H9 (cell line): ENCODE measurements at regions not wholly inside any gene's neighbourhood (a gene's known extent, or its start where the extent isn't known, plus 50 kb on each side); places are given as distances from the start of the nearest gene placed in this dataset.

ENCODE experiments used
- DNase-seq: peaks from one replicate; pipeline ENCODE4 v3.0.0-alpha.2; 2017
- H2AFZ ChIP-seq: one replicate; pipeline ENCODE4 v1.6.1; 2013; ENCODE audit warnings: mild to moderate bottlenecking, low read length, control low read depth, moderate library complexity
- H2AK5ac ChIP-seq: 2 replicates; pipeline ENCODE4 v1.6.1; 2013; ENCODE audit warnings: low read length, control low read depth, mixed read lengths; ENCODE audit not compliant: insufficient read length
- H2BK120ac ChIP-seq: one replicate; pipeline ENCODE4 v1.6.1; 2013; ENCODE audit warnings: low read depth, mild to moderate bottlenecking, low read length, control low read depth, inconsistent platforms; ENCODE audit not compliant: poor library complexity, severe bottlenecking
- H2BK12ac ChIP-seq: 2 replicates; pipeline ENCODE4 v1.6.1; 2013; ENCODE audit warnings: low read length, control low read depth, mixed read lengths, low read depth; ENCODE audit not compliant: insufficient read length
- H2BK15ac ChIP-seq: 2 replicates; pipeline ENCODE4 v1.6.1; 2013; ENCODE audit warnings: low read depth, low read length, control low read depth
- H2BK20ac ChIP-seq: one replicate; pipeline ENCODE4 v1.6.1; 2013; ENCODE audit warnings: low read depth, mild to moderate bottlenecking, low read length, control low read depth, inconsistent platforms; ENCODE audit not compliant: poor library complexity, severe bottlenecking
- H2BK5ac ChIP-seq: 2 replicates; pipeline ENCODE4 v1.6.1; 2013; ENCODE audit warnings: low read length, control low read depth, mixed read lengths; ENCODE audit not compliant: insufficient read length
- H3K14ac ChIP-seq: 2 replicates; pipeline ENCODE4 v1.6.1; 2013; ENCODE audit warnings: low read length, control low read depth; ENCODE audit not compliant: insufficient read depth
- H3K18ac ChIP-seq: 2 replicates; pipeline ENCODE4 v1.6.1; 2013; ENCODE audit warnings: low read depth, mild to moderate bottlenecking, mixed read lengths, low read length, control low read depth; ENCODE audit not compliant: insufficient read length
- H3K23ac ChIP-seq: 2 replicates; pipeline ENCODE4 v1.6.1; 2013; ENCODE audit warnings: low read length, control low read depth, mixed read lengths, low read depth; ENCODE audit not compliant: insufficient read length
- H3K23me2 ChIP-seq: 2 replicates; pipeline ENCODE4 v1.6.1; 2013; ENCODE audit warnings: low read depth, mild to moderate bottlenecking, mixed read lengths, low read length, control low read depth; ENCODE audit not compliant: insufficient read length, poor library complexity, severe bottlenecking
- H3K27ac ChIP-seq: 2 replicates; pipeline ENCODE4 v1.5.1; 2013; ENCODE audit warnings: low read length, control low read depth, mixed read lengths, low read depth; ENCODE audit not compliant: insufficient read length
- H3K27me3 ChIP-seq: 2 replicates; pipeline ENCODE4 v1.6.1; 2013; ENCODE audit warnings: low read length, control low read depth, inconsistent platforms; ENCODE audit not compliant: insufficient read depth
- H3K4ac ChIP-seq: 2 replicates; pipeline ENCODE4 v1.6.1; 2013; ENCODE audit warnings: low read depth, mild to moderate bottlenecking, control low read depth, inconsistent platforms, low read length, moderate library complexity
- H3K4me1 ChIP-seq: 2 replicates; pipeline ENCODE4 v1.6.1; 2013; ENCODE audit warnings: low read length, control low read depth, inconsistent platforms; ENCODE audit not compliant: insufficient read depth
- H3K4me2 ChIP-seq: 2 replicates; pipeline ENCODE4 v1.6.1; 2013; ENCODE audit warnings: low read length, control low read depth, mixed read lengths; ENCODE audit not compliant: insufficient read length, insufficient read depth
- H3K56ac ChIP-seq: 2 replicates; pipeline ENCODE4 v1.6.1; 2013; ENCODE audit warnings: low read depth, mild to moderate bottlenecking, mixed read lengths, low read length, control low read depth; ENCODE audit not compliant: insufficient read length
- H3K79me1 ChIP-seq: 2 replicates; pipeline ENCODE4 v1.6.1; 2013; ENCODE audit warnings: low read depth, mild to moderate bottlenecking, moderate library complexity, low read length, control low read depth, inconsistent platforms; ENCODE audit not compliant: insufficient read depth, poor library complexity, severe bottlenecking
- H3K79me2 ChIP-seq: 2 replicates; pipeline ENCODE4 v1.6.1; 2013; ENCODE audit warnings: low read length, control low read depth, inconsistent platforms; ENCODE audit not compliant: insufficient read depth
- H3K9ac ChIP-seq: 2 replicates; pipeline ENCODE4 v1.6.1; 2013; ENCODE audit warnings: low read length, control low read depth, mixed read lengths; ENCODE audit not compliant: insufficient read length; ENCODE audit errors: extremely low read depth
- H3K9me3 ChIP-seq: one replicate; pipeline ENCODE4 v1.6.1; 2013; ENCODE audit warnings: low read depth, low read length, inconsistent platforms; ENCODE audit not compliant: control insufficient read depth
- H3T11ph ChIP-seq: one replicate; pipeline ENCODE4 v1.6.1; 2013; ENCODE audit warnings: mild to moderate bottlenecking, low read length, control low read depth, inconsistent platforms
- H4K20me1 ChIP-seq: one replicate; pipeline ENCODE4 v1.6.1; 2013; ENCODE audit not compliant: control insufficient read depth, insufficient read length, insufficient read depth
- H4K5ac ChIP-seq: 2 replicates; pipeline ENCODE4 v1.6.1; 2013; ENCODE audit warnings: low read depth, mild to moderate bottlenecking, mixed read lengths, low read length, control low read depth; ENCODE audit not compliant: insufficient read length
- H4K8ac ChIP-seq: replicated peaks from 2 replicates; pipeline ENCODE4 v1.6.1; 2013; ENCODE audit warnings: low read length, control low read depth, mixed read lengths, low read depth; ENCODE audit not compliant: insufficient read length
- H4K91ac ChIP-seq: 2 replicates; pipeline ENCODE4 v1.6.1; 2013; ENCODE audit warnings: low read depth, mild to moderate bottlenecking, moderate library complexity, mixed read lengths, low read length, control low read depth; ENCODE audit not compliant: insufficient read length
- H3K27ac Mint-ChIP-seq, 3 experiments: 2 replicates in 2 of 3; 3 replicates in 1 of 3; pipeline ENCODE4 v1.8.0; 2020 to 2021; ENCODE audit warnings: mixed read lengths in 3 of 3, mild to moderate bottlenecking in 1 of 3, moderate library complexity in 1 of 3
- H3K27me3 Mint-ChIP-seq: 2 replicates; pipeline ENCODE4 v1.8.0; 2021; ENCODE audit warnings: low read depth, mild to moderate bottlenecking, moderate library complexity, mixed read lengths
- H3K36me3 Mint-ChIP-seq, 3 experiments: 2 replicates in 2 of 3; 3 replicates in 1 of 3; pipeline ENCODE4 v1.8.0; 2020 to 2021; ENCODE audit warnings: low read depth in 3 of 3, mixed read lengths in 3 of 3; ENCODE audit not compliant: insufficient read depth in 1 of 3
- H3K4me1 Mint-ChIP-seq, 2 experiments: 2 replicates each; pipeline ENCODE4 v1.8.0; 2020; ENCODE audit warnings: mixed read lengths in 2 of 2
- H3K4me3 Mint-ChIP-seq, 2 experiments: 2 replicates in 1 of 2; 3 replicates in 1 of 2; pipeline ENCODE4 v1.8.0; 2020 to 2021; ENCODE audit warnings: mild to moderate bottlenecking in 2 of 2, mixed read lengths in 2 of 2, moderate library complexity in 1 of 2
- H3K9me3 Mint-ChIP-seq, 2 experiments: 2 replicates in 1 of 2; 3 replicates in 1 of 2; pipeline ENCODE4 v1.8.0; 2020; ENCODE audit warnings: mild to moderate bottlenecking in 2 of 2, mixed read lengths in 2 of 2, moderate library complexity in 1 of 2
- WGBS: extraction: QIAGEN DNeasy Blood & Tissue Kit; methylation state at CpG from one replicate; pipeline ENCODE4 v1.1.7; 2013; ENCODE audit warnings: missing lambda C conversion rate, low lambda C conversion rate, mixed read lengths; ENCODE audit not compliant: insufficient read length; ENCODE audit errors: extremely low coverage; 5-methylcytosine and 5-hydroxymethylcytosine counted together
- TF ChIP-seq, protein P1 (sequence below): fragments of 200-600 bp; sonication (generic); conservative IDR thresholded peaks from 3 replicates; pipeline ENCODE4 v1.8.0; 2021; ENCODE audit warnings: antibody characterized with exemption, mild to moderate bottlenecking

DNA sequence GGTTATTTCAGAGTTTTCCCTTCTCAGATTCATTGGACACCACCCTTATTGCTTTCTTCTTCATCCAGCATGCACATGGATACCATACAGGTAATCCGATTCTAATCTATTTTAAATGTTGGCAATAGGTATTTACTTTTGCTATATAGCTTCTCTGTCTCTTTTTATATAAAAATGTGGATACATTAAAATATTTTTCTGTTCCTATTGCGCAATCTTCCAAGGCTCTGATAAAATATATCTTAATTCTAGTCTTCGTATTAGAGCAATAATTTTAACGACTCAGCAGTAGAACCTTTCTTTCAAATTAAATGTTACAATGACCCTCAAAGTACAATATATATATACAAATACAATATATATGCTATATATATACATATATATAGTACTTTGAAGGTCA lies 239.8 kb downstream of the DCAF12L2 start:
- H3K4me1 Mint-ChIP-seq: no peaks in the 10 kb centered on the region
- H3K4me1 ChIP-seq: no peaks in the 10 kb centered on the region
- H3K4me2 ChIP-seq: no peak overlapping the region
- no peak overlapping the region for H3K27ac Mint-ChIP-seq
- no peak overlapping the region for H2BK120ac ChIP-seq
- no peak overlapping the region for H2AFZ ChIP-seq
- no peak overlapping the region for H2BK5ac ChIP-seq
- no peaks in the 10 kb centered on the region for H3K79me2 ChIP-seq
- H3K23ac ChIP-seq: no peak overlapping the region
- H3K14ac ChIP-seq: no peak overlapping the region
- H3K4me3 Mint-ChIP-seq: no peak overlapping the region
- no peaks in the 10 kb centered on the region for H4K20me1 ChIP-seq
- no peak overlapping the region for H2BK15ac ChIP-seq
- DNase-seq: no peak
- TF ChIP-seq, protein P1, sequence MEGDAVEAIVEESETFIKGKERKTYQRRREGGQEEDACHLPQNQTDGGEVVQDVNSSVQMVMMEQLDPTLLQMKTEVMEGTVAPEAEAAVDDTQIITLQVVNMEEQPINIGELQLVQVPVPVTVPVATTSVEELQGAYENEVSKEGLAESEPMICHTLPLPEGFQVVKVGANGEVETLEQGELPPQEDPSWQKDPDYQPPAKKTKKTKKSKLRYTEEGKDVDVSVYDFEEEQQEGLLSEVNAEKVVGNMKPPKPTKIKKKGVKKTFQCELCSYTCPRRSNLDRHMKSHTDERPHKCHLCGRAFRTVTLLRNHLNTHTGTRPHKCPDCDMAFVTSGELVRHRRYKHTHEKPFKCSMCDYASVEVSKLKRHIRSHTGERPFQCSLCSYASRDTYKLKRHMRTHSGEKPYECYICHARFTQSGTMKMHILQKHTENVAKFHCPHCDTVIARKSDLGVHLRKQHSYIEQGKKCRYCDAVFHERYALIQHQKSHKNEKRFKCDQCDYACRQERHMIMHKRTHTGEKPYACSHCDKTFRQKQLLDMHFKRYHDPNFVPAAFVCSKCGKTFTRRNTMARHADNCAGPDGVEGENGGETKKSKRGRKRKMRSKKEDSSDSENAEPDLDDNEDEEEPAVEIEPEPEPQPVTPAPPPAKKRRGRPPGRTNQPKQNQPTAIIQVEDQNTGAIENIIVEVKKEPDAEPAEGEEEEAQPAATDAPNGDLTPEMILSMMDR: no peak
- H2BK12ac ChIP-seq: no peak overlapping the region
- H3K79me1 ChIP-seq: no peaks in the 10 kb centered on the region
- no peak overlapping the region for H4K5ac ChIP-seq
- H3T11ph ChIP-seq: no peak overlapping the region
- no peaks in the 10 kb centered on the region for H3K27me3 ChIP-seq
- no peak overlapping the region for H3K27ac ChIP-seq
- no peak overlapping the region for H2AK5ac ChIP-seq
- no peaks in the 10 kb centered on the region for H3K9me3 ChIP-seq
- no peaks in the 10 kb centered on the region for H3K27me3 Mint-ChIP-seq
- H2BK20ac ChIP-seq: no peak overlapping the region
- H3K23me2 ChIP-seq: no peaks in the 10 kb centered on the region
- H3K9ac ChIP-seq: no peak overlapping the region
- no peak overlapping the region for H3K18ac ChIP-seq
- no peak overlapping the region for H4K8ac ChIP-seq
- H4K91ac ChIP-seq: no peak overlapping the region
- no peak overlapping the region for H3K56ac ChIP-seq
- H3K36me3 Mint-ChIP-seq: no peaks in the 10 kb centered on the region; a peak in 1 of 7 replicates
- H3K9me3 Mint-ChIP-seq: peaks cover 26 to 53% of the 10 kb centered on the region in 2 experiments
- WGBS: no CpG with 5 or more reads among the region's 4 CpGs
- H3K4ac ChIP-seq: no peak overlapping the region
